Astrocyte of the cerebellum (primary cell): ENCODE measurements at regions not wholly inside any gene's neighbourhood (a gene's known extent, or its start where the extent isn't known, plus 50 kb on each side); places are given as distances from the start of the nearest gene placed in this dataset.
"Not testable (repeated sequence)": the region's sequence is repeated elsewhere in the genome, so short reads cannot be mapped to it uniquely, and the experiment has no call there.

Experiments used
- DNase-seq: peaks from one replicate; pipeline ENCODE4 v3.0.0-alpha.2; 2011; ENCODE audit warnings: low read depth
- H3K4me3 ChIP-seq: 2 replicates; pipeline ENCODE4 v1.5.1; 2011; ENCODE audit warnings: mild to moderate bottlenecking, low read depth, low read length, moderate library complexity
- in situ Hi-C: cut with HindIII; loops from 2 replicates; pipeline ENCODE4 v1.10.0; 2017; ENCODE audit warnings: low sequenced_read_pairs
- TF ChIP-seq, protein P1 (sequence below): IDR thresholded peaks from 2 replicates; pipeline ENCODE4 v1.5.1; 2012; ENCODE audit warnings: low read length, low read depth, moderate library complexity, mild to moderate bottlenecking; ENCODE audit errors: missing control alignments

GRCh38 chr6:153489479-153489878 is 358.4 kb upstream of the RGS17 start:
- DNase-seq: no peak
- in situ Hi-C loops: no loop called here
- no peak overlapping the region for H3K4me3 ChIP-seq
- TF ChIP-seq, protein P1, sequence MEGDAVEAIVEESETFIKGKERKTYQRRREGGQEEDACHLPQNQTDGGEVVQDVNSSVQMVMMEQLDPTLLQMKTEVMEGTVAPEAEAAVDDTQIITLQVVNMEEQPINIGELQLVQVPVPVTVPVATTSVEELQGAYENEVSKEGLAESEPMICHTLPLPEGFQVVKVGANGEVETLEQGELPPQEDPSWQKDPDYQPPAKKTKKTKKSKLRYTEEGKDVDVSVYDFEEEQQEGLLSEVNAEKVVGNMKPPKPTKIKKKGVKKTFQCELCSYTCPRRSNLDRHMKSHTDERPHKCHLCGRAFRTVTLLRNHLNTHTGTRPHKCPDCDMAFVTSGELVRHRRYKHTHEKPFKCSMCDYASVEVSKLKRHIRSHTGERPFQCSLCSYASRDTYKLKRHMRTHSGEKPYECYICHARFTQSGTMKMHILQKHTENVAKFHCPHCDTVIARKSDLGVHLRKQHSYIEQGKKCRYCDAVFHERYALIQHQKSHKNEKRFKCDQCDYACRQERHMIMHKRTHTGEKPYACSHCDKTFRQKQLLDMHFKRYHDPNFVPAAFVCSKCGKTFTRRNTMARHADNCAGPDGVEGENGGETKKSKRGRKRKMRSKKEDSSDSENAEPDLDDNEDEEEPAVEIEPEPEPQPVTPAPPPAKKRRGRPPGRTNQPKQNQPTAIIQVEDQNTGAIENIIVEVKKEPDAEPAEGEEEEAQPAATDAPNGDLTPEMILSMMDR: no peak

DNA sequence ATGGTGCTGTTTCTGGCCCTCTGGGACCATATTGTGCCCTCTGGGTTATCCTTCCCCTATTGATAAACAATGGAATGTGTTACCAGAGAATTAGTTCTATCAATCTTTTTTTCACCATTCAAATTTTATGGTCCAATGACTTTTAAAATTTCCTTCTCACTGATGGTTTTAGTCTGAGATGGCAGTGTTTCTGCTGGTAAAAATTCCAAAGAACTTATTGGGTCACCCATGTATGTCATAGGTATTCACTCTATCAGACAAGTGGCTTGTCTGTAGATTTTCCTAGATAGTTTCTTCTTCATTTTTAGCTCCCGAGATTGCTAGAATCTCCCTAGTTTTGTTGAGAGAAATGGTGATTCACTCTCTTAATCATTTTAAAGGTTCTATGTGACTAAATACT is 357.2 kb upstream of the RGS17 start:
- TF ChIP-seq, protein P1: no peak
- no peak overlapping the region for H3K4me3 ChIP-seq
- no peak for DNase-seq
- in situ Hi-C loops: no loop called here

GRCh38 chr6:153485072-153485471 is 354.0 kb upstream of the RGS17 start:
- TF ChIP-seq, protein P1: no peak
- in situ Hi-C loops: no loop called here
- H3K4me3 ChIP-seq: no peak overlapping the region
- DNase-seq: no peak

GRCh38 chr6:153484056-153484455 is 353.0 kb upstream of the RGS17 start:
- TF ChIP-seq, protein P1: no peak
- H3K4me3 ChIP-seq: no peak overlapping the region
- in situ Hi-C loops: no loop called here
- DNase-seq: no peak

DNA sequence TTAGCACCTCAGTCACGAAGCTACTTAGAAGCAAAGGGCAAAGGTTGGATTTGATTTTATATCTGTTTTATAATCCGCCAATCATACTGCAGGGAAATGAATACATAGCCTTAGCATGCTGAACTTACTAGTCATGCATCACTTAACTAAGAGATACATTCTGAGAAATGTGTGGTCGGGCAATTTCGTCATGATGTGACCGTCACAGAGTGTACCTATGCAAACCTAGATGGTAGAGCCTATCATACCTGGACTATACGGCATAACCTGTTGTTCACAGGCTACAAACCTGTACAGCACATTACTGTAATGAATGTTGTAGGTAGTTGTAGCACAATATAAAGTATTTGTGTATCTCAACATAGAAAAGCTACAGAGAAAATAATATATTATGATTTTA is 345.2 kb upstream of the RGS17 start:
- TF ChIP-seq, protein P1: no peak
- DNase-seq: no peak
- in situ Hi-C loops: no loop called here
- H3K4me3 ChIP-seq: no peak overlapping the region

DNA sequence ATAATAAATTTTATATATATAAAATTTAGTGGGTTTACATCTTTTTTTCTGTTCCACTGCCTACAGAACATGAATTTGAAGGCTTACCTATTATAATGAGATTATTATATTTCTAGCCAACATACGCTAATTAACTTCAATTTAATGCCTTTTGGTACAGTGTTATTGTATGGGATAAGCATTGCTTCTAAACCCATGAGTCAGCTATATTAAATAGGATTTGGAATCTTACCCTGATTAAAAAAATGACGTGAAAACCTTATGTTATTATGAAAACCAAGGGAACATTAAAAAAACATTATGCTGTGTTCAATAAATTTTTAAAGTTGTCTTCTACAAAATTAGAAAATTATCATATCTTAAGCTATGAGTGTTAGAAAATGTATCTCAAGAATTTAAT is 334.0 kb upstream of the RGS17 start:
- in situ Hi-C loops: no loop called here
- H3K4me3 ChIP-seq: no peak overlapping the region
- no peak for DNase-seq
- TF ChIP-seq, protein P1: no peak

DNA sequence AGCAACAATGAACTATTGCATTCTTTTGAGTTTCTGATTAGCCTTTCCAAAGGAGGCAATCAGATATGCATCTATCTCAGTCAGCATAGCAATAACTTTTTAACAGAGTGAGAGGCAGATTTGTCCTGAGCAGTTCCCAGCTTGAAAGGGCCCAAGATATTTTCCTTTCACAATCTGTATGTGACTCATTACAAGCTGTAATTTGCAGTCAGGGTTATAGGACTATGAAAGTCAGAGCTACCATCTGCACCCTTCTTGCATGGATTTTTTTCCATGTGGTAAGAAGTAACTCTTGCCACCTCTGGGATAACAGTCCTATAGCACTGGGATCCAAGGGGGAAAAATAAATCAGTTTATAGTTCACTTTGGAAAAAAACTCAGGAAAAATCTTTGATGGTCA is 318.2 kb upstream of the RGS17 start:
- H3K4me3 ChIP-seq: no peak overlapping the region
- TF ChIP-seq, protein P1: no peak
- in situ Hi-C loops: no loop called here
- no peak for DNase-seq

- in situ Hi-C loops, H3K4me3 ChIP-seq, DNase-seq: not testable (repeated sequence)
These were observed 311.7 kb upstream of the RGS17 start for GRCh38 chr6:153442749-153443148.
